Central memory CD8-positive, alpha-beta T cell (primary cell): ENCODE measurements at regions not wholly inside any gene's neighbourhood (a gene's known extent, or its start where the extent isn't known, plus 50 kb on each side); places are given as distances from the start of the nearest gene placed in this dataset.

Source experiments
- ATAC-seq: fragments of 150-1000 bp; cut with Tn5 transposase; replicated peaks from 2 replicates; pipeline ENCODE4 v1.10.0; 2022; ENCODE audit warnings: mild to moderate bottlenecking, moderate FRiP score, moderate number of reproducible peaks; ENCODE audit not compliant: poor library complexity, severe bottlenecking; ENCODE audit errors: extremely low read depth
- DNase-seq, 2 donors: peaks; one replicate each; pipeline ENCODE4 v3.0.0; 2021; ENCODE audit warnings: low spot score in 2 of 2
- H3K27ac Mint-ChIP-seq: one replicate; pipeline ENCODE4 v1.8.0; 2022; ENCODE audit warnings: low read depth, mild to moderate bottlenecking, moderate library complexity, mixed read lengths
- H3K27me3 Mint-ChIP-seq: one replicate; pipeline ENCODE4 v1.8.0; 2022; ENCODE audit warnings: mixed read lengths
- H3K36me3 Mint-ChIP-seq: one replicate; pipeline ENCODE4 v1.8.0; 2022; ENCODE audit warnings: mild to moderate bottlenecking, moderate library complexity, mixed read lengths; ENCODE audit not compliant: insufficient read depth
- H3K4me1 Mint-ChIP-seq: one replicate; pipeline ENCODE4 v1.8.0; 2022; ENCODE audit warnings: mixed read lengths
- H3K4me3 Mint-ChIP-seq: one replicate; pipeline ENCODE4 v1.8.0; 2022; ENCODE audit warnings: mild to moderate bottlenecking, moderate library complexity, mixed read lengths
- H3K9me3 Mint-ChIP-seq: one replicate; pipeline ENCODE4 v1.8.0; 2022; ENCODE audit warnings: mixed read lengths

DNA sequence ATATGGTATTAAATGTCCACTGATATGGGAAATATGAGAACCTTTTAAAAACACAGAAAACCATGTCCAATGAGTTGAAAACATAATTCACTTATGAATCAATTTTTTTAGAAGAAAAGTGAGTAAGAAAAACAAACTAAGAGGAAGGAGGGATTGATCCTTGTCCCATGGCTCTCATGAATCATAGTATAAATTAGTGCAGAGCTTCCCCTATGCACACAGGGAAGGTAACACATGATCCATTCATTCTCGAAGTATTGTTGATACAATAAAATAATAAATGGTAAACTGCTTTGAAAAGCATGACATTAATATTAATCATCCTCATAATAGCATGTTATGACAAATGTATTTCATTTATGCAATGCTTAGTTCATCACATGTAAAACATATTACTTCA lies 872.0 kb upstream of the CNTNAP5 start:
- no peak for DNase-seq
- Mint-ChIP-seq H3K27me3 (no peaks in the 10 kb centered on the region), H3K4me1 (no peaks in the 10 kb centered on the region)

GRCh38 chr2:123154195-123154594 lies 870.9 kb upstream of the CNTNAP5 start:
- Mint-ChIP-seq H3K27ac (no peak overlapping the region), H3K9me3 (peaks cover 5% of the 10 kb centered on the region), H3K27me3 (no peaks in the 10 kb centered on the region), H3K36me3 (no peaks in the 10 kb centered on the region), H3K4me1 (no peaks in the 10 kb centered on the region), H3K4me3 (no peak overlapping the region)
- ATAC-seq: no peak
- no peak for DNase-seq

More for the DNA sequence above, 872.0 kb upstream of the CNTNAP5 start:
- no peak for ATAC-seq
- H3K4me3 Mint-ChIP-seq: no peak overlapping the region
- no peaks in the 10 kb centered on the region for H3K36me3 Mint-ChIP-seq
- H3K27ac Mint-ChIP-seq: no peak overlapping the region
- no peaks in the 10 kb centered on the region for H3K9me3 Mint-ChIP-seq

GRCh38 chr2:123157016-123157415 lies 868.1 kb upstream of the CNTNAP5 start:
- no peak overlapping the region for H3K4me3 Mint-ChIP-seq
- no peaks in the 10 kb centered on the region for H3K27me3 Mint-ChIP-seq
- DNase-seq: no peak
- no peak for ATAC-seq
- H3K27ac Mint-ChIP-seq: no peak overlapping the region
- no peaks in the 10 kb centered on the region for H3K4me1 Mint-ChIP-seq
- peaks cover 11% of the 10 kb centered on the region for H3K9me3 Mint-ChIP-seq
- no peaks in the 10 kb centered on the region for H3K36me3 Mint-ChIP-seq

GRCh38 chr2:123162400-123163016 lies 862.6 kb upstream of the CNTNAP5 start:
- no peak for DNase-seq
- no peaks in the 10 kb centered on the region for H3K27me3 Mint-ChIP-seq
- no peaks in the 10 kb centered on the region for H3K4me1 Mint-ChIP-seq
- peaks cover 24% of the 10 kb centered on the region for H3K9me3 Mint-ChIP-seq
- no peak overlapping the region for H3K4me3 Mint-ChIP-seq
- no peak overlapping the region for H3K27ac Mint-ChIP-seq
- no peaks in the 10 kb centered on the region for H3K36me3 Mint-ChIP-seq
- ATAC-seq: no peak

DNA sequence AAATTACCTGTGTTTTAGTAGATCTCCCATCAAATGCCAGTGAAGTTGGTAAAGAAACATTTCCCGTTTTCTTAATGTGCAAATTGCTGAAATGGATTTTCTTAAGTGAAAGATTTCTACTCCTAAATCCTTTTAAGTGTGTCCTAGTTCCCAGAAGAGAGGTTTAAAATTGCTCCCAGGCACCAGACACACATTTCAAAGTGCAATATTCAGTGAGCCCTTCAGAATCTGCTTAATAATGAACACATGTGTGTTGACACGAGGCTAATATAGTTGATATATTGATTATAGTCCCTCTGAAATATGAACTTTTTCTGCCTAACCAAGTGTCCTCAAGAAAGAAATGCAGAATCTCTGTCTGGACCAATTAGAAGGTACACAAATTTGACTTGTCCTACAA lies 861.7 kb upstream of the CNTNAP5 start:
- no peak for DNase-seq

GRCh38 chr2:123164216-123164615 lies 860.9 kb upstream of the CNTNAP5 start:
- DNase-seq (no peak), ATAC-seq (no peak)
- no peaks in the 10 kb centered on the region for H3K27me3 Mint-ChIP-seq
- no peak overlapping the region for H3K27ac Mint-ChIP-seq
- no peaks in the 10 kb centered on the region for H3K36me3 Mint-ChIP-seq
- no peak overlapping the region for H3K4me3 Mint-ChIP-seq
- no peaks in the 10 kb centered on the region for H3K4me1 Mint-ChIP-seq
- peaks cover 28% of the 10 kb centered on the region for H3K9me3 Mint-ChIP-seq

More for the DNA sequence above, 861.7 kb upstream of the CNTNAP5 start:
- no peak overlapping the region for H3K27ac Mint-ChIP-seq
- no peaks in the 10 kb centered on the region for H3K4me1 Mint-ChIP-seq
- no peak for ATAC-seq
- no peaks in the 10 kb centered on the region for H3K27me3 Mint-ChIP-seq
- H3K36me3 Mint-ChIP-seq: no peaks in the 10 kb centered on the region
- no peak overlapping the region for H3K4me3 Mint-ChIP-seq
- H3K9me3 Mint-ChIP-seq: peaks cover 29% of the 10 kb centered on the region

DNA sequence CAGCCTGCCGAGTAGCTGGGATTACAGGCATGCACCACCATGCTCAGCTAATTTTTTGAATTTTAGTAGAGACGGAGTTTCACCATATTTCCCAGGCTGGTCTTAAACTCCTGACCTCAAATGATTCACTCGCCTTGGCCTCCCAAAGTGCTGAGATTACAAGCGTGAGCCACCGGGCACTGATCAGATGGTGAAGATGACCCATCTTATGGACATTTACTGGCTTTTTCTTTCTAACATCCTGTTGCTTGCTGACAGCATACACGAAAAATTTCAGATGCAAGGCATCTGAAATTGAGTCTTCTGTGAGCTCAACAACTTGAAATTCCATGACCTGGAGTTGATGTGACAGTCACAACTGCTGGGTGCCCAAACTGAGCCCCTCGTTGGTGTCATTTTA lies 859.5 kb upstream of the CNTNAP5 start:
- Mint-ChIP-seq H3K9me3 (peaks cover 31% of the 10 kb centered on the region), H3K27me3 (no peaks in the 10 kb centered on the region), H3K36me3 (no peaks in the 10 kb centered on the region), H3K4me3 (no peak overlapping the region), H3K4me1 (no peaks in the 10 kb centered on the region), H3K27ac (no peak overlapping the region)
- ATAC-seq: no peak
- DNase-seq: no peak

DNA sequence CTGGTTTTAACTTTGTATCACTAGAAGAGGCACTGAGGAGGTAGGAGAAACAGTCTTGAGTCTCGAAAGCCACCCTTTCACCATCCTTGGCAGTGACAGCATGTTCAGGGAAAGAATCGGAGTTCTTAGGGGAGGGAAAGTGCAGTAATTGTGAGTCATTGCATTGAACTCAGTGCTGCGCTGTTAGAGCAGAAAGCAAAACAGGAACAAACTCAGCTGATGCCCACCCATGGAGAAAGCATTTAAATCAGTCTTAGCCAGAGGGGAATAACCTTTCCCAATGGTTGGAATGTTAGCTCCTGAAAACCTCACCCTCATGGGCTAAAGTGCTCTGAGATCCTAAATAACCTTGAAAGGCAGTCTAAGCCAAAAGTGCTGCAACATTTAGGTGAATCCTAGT lies 845.6 kb upstream of the CNTNAP5 start:
- Mint-ChIP-seq H3K9me3 (peaks cover 35% of the 10 kb centered on the region), H3K27me3 (no peaks in the 10 kb centered on the region)

DNA sequence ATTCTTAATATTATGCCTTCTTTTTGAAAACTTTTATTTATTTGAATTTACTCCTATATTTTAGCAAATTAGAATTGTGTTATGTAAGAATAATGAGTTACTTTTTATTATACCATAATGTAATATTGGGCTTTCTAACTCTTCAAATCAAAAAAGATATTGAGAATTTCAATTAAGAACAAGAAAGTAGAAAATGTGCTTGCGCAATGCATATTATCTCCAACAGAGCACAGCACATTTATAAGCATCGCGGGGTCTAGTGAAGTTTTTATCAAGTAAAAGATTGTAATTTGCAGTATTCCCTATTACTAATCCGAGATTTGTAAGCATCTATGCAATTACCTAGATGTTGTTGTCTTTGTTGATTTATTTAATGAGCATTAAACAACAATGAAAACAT lies 829.1 kb upstream of the CNTNAP5 start:
- Mint-ChIP-seq H3K27ac (no peak overlapping the region), H3K27me3 (no peaks in the 10 kb centered on the region), H3K4me3 (no peak overlapping the region), H3K4me1 (no peaks in the 10 kb centered on the region), H3K9me3 (peaks cover 25% of the 10 kb centered on the region), H3K36me3 (no peaks in the 10 kb centered on the region)
- DNase-seq: no peak
- ATAC-seq: no peak

More for the DNA sequence above, 845.6 kb upstream of the CNTNAP5 start:
- H3K4me3 Mint-ChIP-seq: no peak overlapping the region
- H3K27ac Mint-ChIP-seq: no peak overlapping the region
- no peaks in the 10 kb centered on the region for H3K36me3 Mint-ChIP-seq
- no peak for ATAC-seq
- DNase-seq: no peak
- no peaks in the 10 kb centered on the region for H3K4me1 Mint-ChIP-seq

DNA sequence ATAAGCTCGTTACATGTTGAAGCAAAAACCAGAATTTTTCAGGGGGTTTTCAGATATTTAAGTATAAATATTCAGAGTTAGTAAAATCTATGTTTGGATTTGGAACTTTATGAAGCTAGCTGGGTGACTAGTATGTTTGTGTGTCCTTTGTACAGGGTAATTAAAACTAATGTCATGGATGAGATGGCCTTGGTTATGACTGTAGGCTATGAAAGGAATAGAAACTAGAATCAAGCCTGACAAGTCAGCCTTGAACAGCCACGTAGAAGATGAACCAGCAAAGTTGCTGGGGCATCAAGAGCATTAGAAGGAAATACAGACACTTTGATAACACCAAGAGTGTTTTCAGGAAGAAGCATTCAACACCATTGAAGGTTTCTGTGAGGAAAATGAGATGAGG lies 825.1 kb upstream of the CNTNAP5 start:
- ATAC-seq: no peak
- H3K36me3 Mint-ChIP-seq: no peaks in the 10 kb centered on the region
- no peaks in the 10 kb centered on the region for H3K27me3 Mint-ChIP-seq
- no peak for DNase-seq
- no peaks in the 10 kb centered on the region for H3K4me1 Mint-ChIP-seq
- H3K4me3 Mint-ChIP-seq: no peak overlapping the region
- H3K9me3 Mint-ChIP-seq: peaks cover 24% of the 10 kb centered on the region
- no peak overlapping the region for H3K27ac Mint-ChIP-seq

- Mint-ChIP-seq H3K4me3 (no peak overlapping the region), H3K36me3 (no peaks in the 10 kb centered on the region), H3K27me3 (no peaks in the 10 kb centered on the region), H3K9me3 (peaks cover 7% of the 10 kb centered on the region), H3K4me1 (no peaks in the 10 kb centered on the region), H3K27ac (no peak overlapping the region)
- no peak for ATAC-seq
- DNase-seq: no peak
Observed at GRCh38 chr2:123207245-123207644, 817.8 kb upstream of the CNTNAP5 start.

DNA sequence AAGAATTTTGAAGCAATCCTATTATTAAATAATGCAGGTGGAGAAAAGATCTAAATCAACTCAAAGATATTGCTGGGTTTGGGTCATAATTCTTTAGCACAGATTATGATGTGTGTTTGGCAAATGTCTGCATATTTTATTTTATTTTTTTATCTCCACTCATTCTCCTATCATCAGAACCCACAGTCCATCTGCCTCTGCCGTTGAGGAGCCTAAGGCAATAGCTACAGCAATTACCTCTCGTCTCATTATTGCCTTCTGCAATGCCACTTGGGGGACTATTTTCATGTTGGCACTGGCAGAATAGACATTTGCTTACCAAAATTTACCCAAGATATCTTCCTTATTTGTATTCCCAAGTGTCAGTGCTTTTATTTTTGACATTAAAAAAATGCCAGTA lies 815.9 kb upstream of the CNTNAP5 start:
- no peaks in the 10 kb centered on the region for H3K9me3 Mint-ChIP-seq
- DNase-seq: no peak

GRCh38 chr2:123211181-123211580 lies 813.9 kb upstream of the CNTNAP5 start:
- Mint-ChIP-seq H3K9me3 (peaks cover 1% of the 10 kb centered on the region), H3K4me3 (no peak overlapping the region), H3K27ac (no peak overlapping the region), H3K27me3 (no peaks in the 10 kb centered on the region), H3K36me3 (no peaks in the 10 kb centered on the region), H3K4me1 (no peaks in the 10 kb centered on the region)
- DNase-seq (no peak), ATAC-seq (no peak)

More for the DNA sequence above, 815.9 kb upstream of the CNTNAP5 start:
- H3K27me3 Mint-ChIP-seq: no peaks in the 10 kb centered on the region
- no peaks in the 10 kb centered on the region for H3K36me3 Mint-ChIP-seq
- H3K4me3 Mint-ChIP-seq: no peak overlapping the region
- no peaks in the 10 kb centered on the region for H3K4me1 Mint-ChIP-seq
- no peak for ATAC-seq
- H3K27ac Mint-ChIP-seq: no peak overlapping the region
